ENCODE measurements at regions not wholly inside any gene's neighbourhood (a gene's known extent, or its start where the extent isn't known, plus 50 kb on each side); places are given as distances from the start of the nearest gene placed in this dataset.
A peak's percentile ranks its signal among the peaks of the same experiment; 100 is the strongest.

- no peaks in the 10 kb centered on the region for H3K9me3 ChIP-seq
- no peaks in the 10 kb centered on the region for H3K36me3 ChIP-seq
- no peak overlapping the region for H3K9ac ChIP-seq (ENCODE audit: low read depth in 2 of 2, low read length in 2 of 2)
- no peaks in the 10 kb centered on the region for H3K27me3 ChIP-seq
- TF ChIP-seq CTCF (IDR thresholded peaks at IDR 0.05) = no peak
- H3K4me1 ChIP-seq = no peaks in the 10 kb centered on the region
- no peak overlapping the region for H3K27ac ChIP-seq
- intact Hi-C loops (cut with DNase I) = no loop called here
- DNase-seq = no peak
- H3K4me3 ChIP-seq = no peak overlapping the region
These were observed 128.8 kb upstream of the FOXF1 start for GRCh38 chr16:86381491-86381890.

GRCh38 chr16:86382067-86382773, 128.1 kb upstream of the FOXF1 start:
- Histone ChIP-seq H3K4me3 (no peak overlapping the region), H3K27me3 (no peaks in the 10 kb centered on the region), H3K36me3 (no peaks in the 10 kb centered on the region), H3K9me3 (no peaks in the 10 kb centered on the region), H3K4me1 (no peaks in the 10 kb centered on the region), H3K27ac (no peak overlapping the region), H3K9ac (ENCODE audit: low read depth in 2 of 2, low read length in 2 of 2) (peak overlapping the region in 1 of 2 donors; percentile 53)
- intact Hi-C loops (cut with DNase I) = no loop called here
- no peak for DNase-seq
- no peak for TF ChIP-seq CTCF (IDR thresholded peaks at IDR 0.05)

GRCh38 chr16:86382774-86383407, 127.4 kb upstream of the FOXF1 start:
- intact Hi-C loops (cut with DNase I) = no loop called here
- peak overlapping the region in 1 of 2 donors; percentile 53 for H3K9ac ChIP-seq (ENCODE audit: low read depth in 2 of 2, low read length in 2 of 2)
- no peaks in the 10 kb centered on the region for H3K27me3 ChIP-seq
- no peaks in the 10 kb centered on the region for H3K4me1 ChIP-seq
- TF ChIP-seq CTCF (IDR thresholded peaks at IDR 0.05) = no peak
- no peak for DNase-seq
- no peaks in the 10 kb centered on the region for H3K36me3 ChIP-seq
- H3K9me3 ChIP-seq = no peaks in the 10 kb centered on the region
- no peak overlapping the region for H3K27ac ChIP-seq
- no peak overlapping the region for H3K4me3 ChIP-seq

- Histone ChIP-seq H3K9ac (ENCODE audit: low read depth in 2 of 2, low read length in 2 of 2) (no peak overlapping the region), H3K4me1 (no peaks in the 10 kb centered on the region), H3K27ac (peak overlapping the region; percentile 36), H3K27me3 (no peaks in the 10 kb centered on the region), H3K36me3 (no peaks in the 10 kb centered on the region), H3K4me3 (no peak overlapping the region), H3K9me3 (no peaks in the 10 kb centered on the region)
- no peak for TF ChIP-seq CTCF (IDR thresholded peaks at IDR 0.05)
- DNase-seq = no peak
- intact Hi-C loops (cut with DNase I) = no loop called here
These were observed 126.7 kb upstream of the FOXF1 start for GRCh38 chr16:86383488-86384262.

GRCh38 chr16:86384263-86384649, 126.1 kb upstream of the FOXF1 start:
- no peaks in the 10 kb centered on the region for H3K9me3 ChIP-seq
- H3K4me1 ChIP-seq = no peaks in the 10 kb centered on the region
- H3K9ac ChIP-seq (ENCODE audit: low read depth in 2 of 2, low read length in 2 of 2) = peak overlapping the region in 1 of 2 donors; percentile 43
- no peaks in the 10 kb centered on the region for H3K36me3 ChIP-seq
- no peak overlapping the region for H3K4me3 ChIP-seq
- intact Hi-C loops (cut with DNase I) = no loop called here
- H3K27me3 ChIP-seq = no peaks in the 10 kb centered on the region
- H3K27ac ChIP-seq = peak overlapping the region; percentile 36
- DNase-seq = no peak
- TF ChIP-seq CTCF (IDR thresholded peaks at IDR 0.05) = no peak

All from colonic mucosa (tissue), 4 donors.